Heart left ventricle (tissue), 13 donors: ENCODE measurements at regions not wholly inside any gene's neighbourhood (a gene's known extent, or its start where the extent isn't known, plus 50 kb on each side); places are given as distances from the start of the nearest gene placed in this dataset.

Experiments used
- POLR2A ChIP-seq, 2 donors: fragments of 450-650 bp; IDR thresholded peaks; one replicate each; pipeline ENCODE4 v1.6.1; 2017; ENCODE audit warnings: antibody characterized with exemption in 2 of 2, mild to moderate bottlenecking in 2 of 2, moderate library complexity in 2 of 2
- TF ChIP-seq, protein P1 (sequence below), 12 donors: fragments of 200-600 bp; sonication (generic) in 4 of 12; IDR thresholded peaks; one replicate each; pipeline versions ENCODE4 v1.5.0 to v1.8.0; 2018 to 2022; ENCODE audit warnings: antibody characterized with exemption in 12 of 12, mild to moderate bottlenecking in 5 of 12
- donor health status: ischemic (EF 13 %, LVEDD 7.1; RV severe dilation, severe dysfunction).
- donor health status: DM: no; HTN: yes; CAD: no.
- donor health status: DM: no; HTN: no; CAD: no.
- donor health status: ischemic (EF 25% LVEDD 6.9; RV normal size, moderate dysfunction).
- donor health status: ischemic (EF 25% LVEDD 5.7; RV mildly dilated, moderate dysfunction).
- donor health status: ischemic (EF 35%, LVEDD 5.7; RV mildly dilated, moderate dysfunction).
- donor health status: nonischemic (EF 11% LVEDD 7.7; RV severe dilation, severe dysfunction).
- donor health status: DM: yes; HTN: yes; CAD: no.
- donor health status: PGD.
- donor health status: ischemic (EF 29% LVEDD 5.4; RV normal size, mild dysfunction).
- donor health status: nonischemic (EF 23%, LVEDD 6.1; RV moderate dilation, normal function).

DNA sequence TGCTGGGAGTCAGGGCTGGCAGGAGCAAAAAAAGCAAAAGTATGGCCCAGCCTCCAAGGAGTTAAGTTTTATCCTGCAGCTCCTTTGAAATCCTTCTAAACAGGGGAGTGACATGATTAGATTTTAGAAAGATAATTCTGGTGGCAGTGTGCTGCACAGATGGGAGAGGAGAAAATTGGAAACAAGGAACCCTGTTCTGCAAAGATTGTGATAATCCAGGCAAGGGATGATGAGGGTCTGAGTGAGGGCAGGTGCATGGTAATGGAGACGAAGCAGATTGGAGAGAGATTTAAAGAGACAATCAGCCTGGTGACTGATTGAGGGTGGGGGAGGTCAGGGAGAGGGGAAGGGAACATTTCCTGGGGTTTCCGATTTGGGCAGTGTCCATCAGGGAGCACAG, 444.7 kb upstream of the PODXL start:
- TF ChIP-seq, protein P1, sequence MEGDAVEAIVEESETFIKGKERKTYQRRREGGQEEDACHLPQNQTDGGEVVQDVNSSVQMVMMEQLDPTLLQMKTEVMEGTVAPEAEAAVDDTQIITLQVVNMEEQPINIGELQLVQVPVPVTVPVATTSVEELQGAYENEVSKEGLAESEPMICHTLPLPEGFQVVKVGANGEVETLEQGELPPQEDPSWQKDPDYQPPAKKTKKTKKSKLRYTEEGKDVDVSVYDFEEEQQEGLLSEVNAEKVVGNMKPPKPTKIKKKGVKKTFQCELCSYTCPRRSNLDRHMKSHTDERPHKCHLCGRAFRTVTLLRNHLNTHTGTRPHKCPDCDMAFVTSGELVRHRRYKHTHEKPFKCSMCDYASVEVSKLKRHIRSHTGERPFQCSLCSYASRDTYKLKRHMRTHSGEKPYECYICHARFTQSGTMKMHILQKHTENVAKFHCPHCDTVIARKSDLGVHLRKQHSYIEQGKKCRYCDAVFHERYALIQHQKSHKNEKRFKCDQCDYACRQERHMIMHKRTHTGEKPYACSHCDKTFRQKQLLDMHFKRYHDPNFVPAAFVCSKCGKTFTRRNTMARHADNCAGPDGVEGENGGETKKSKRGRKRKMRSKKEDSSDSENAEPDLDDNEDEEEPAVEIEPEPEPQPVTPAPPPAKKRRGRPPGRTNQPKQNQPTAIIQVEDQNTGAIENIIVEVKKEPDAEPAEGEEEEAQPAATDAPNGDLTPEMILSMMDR (IDR thresholded peaks at IDR 0.05): no peak
- no peak for TF ChIP-seq POLR2A (IDR thresholded peaks at IDR 0.05)
